SK-N-MC (cell line): ENCODE measurements at regions not wholly inside any gene's neighbourhood (a gene's known extent, or its start where the extent isn't known, plus 50 kb on each side); places are given as distances from the start of the nearest gene placed in this dataset.

Experiments
- DNase-seq: peaks from one replicate; pipeline ENCODE4 v3.0.0-alpha.2; 2011; ENCODE audit warnings: low read depth, low spot score
- H3K27ac ChIP-seq: fragments of 200-600 bp; sonication (generic); 2 replicates; pipeline ENCODE4 v1.5.1; 2016; ENCODE audit warnings: mixed run types
- H3K36me3 ChIP-seq: fragments of 200-600 bp; sonication (generic); 2 replicates; pipeline ENCODE4 v1.6.1; 2017; ENCODE audit warnings: antibody characterized with exemption, low read length, mixed read lengths; ENCODE audit not compliant: insufficient read depth
- H3K4me3 ChIP-seq: fragments of 200-600 bp; sonication (generic); 2 replicates; pipeline ENCODE4 v1.5.1; 2016
- H3K9ac ChIP-seq: fragments of 200-600 bp; sonication (generic); 2 replicates; pipeline ENCODE4 v1.8.0; 2017; ENCODE audit warnings: mixed run types, mixed read lengths; ENCODE audit not compliant: insufficient read length
- H3K9me3 ChIP-seq: fragments of 200-600 bp; sonication (generic); 2 replicates; pipeline ENCODE4 v1.6.1; 2017; ENCODE audit warnings: low read depth, mild to moderate bottlenecking, antibody characterized with exemption, low read length, moderate library complexity, mixed read lengths
- EZH2 ChIP-seq: fragments of 200-600 bp; sonication (generic); IDR thresholded peaks from one replicate; pipeline ENCODE4 v1.6.1; 2017; ENCODE audit warnings: antibody characterized with exemption
- FOXP2 ChIP-seq: optimal IDR thresholded peaks from 2 replicates; pipeline ENCODE3; 2011; ENCODE audit warnings: mild to moderate bottlenecking, moderate library complexity; ENCODE audit not compliant: insufficient read depth; ENCODE audit errors: extremely low read length, control extremely low read depth
- POLR2AphosphoS5 ChIP-seq: IDR thresholded peaks from 2 replicates; pipeline ENCODE4 v1.6.1; 2012; ENCODE audit warnings: mild to moderate bottlenecking, low read depth, low read length, borderline replicate concordance

- Histone ChIP-seq H3K36me3 (no peaks in the 10 kb centered on the region), H3K27ac (no peak overlapping the region), H3K9me3 (no peaks in the 10 kb centered on the region; the same call in 1 of the 2 replicates), H3K4me3 (no peak overlapping the region), H3K9ac (no peak overlapping the region)
- TF ChIP-seq FOXP2, result no peak
- no peak for DNase-seq
These were observed 1224.0 kb downstream of the SLC16A7 start for GRCh38 chr12:60819794-60820193.

- no peaks in the 10 kb centered on the region for H3K36me3 ChIP-seq
- H3K9me3 ChIP-seq, result no peaks in the 10 kb centered on the region; the same call in 1 of the 2 replicates
- no peak overlapping the region for H3K27ac ChIP-seq
- H3K4me3 ChIP-seq, result no peak overlapping the region
- TF ChIP-seq EZH2, result no peak
- no peak for TF ChIP-seq FOXP2
- TF ChIP-seq POLR2AphosphoS5, result no peak
- no peak overlapping the region for H3K9ac ChIP-seq
- no peak for DNase-seq
These were observed 1226.8 kb downstream of the SLC16A7 start for GRCh38 chr12:60822580-60822979.

GRCh38 chr12:60830381-60830780 lies 1234.6 kb downstream of the SLC16A7 start:
- H3K4me3 ChIP-seq, result no peak overlapping the region
- no peak overlapping the region for H3K27ac ChIP-seq
- H3K9me3 ChIP-seq, result no peaks in the 10 kb centered on the region
- TF ChIP-seq POLR2AphosphoS5 (no peak), EZH2 (no peak), FOXP2 (no peak)
- DNase-seq, result no peak
- no peaks in the 10 kb centered on the region for H3K36me3 ChIP-seq
- H3K9ac ChIP-seq, result no peak overlapping the region

GRCh38 chr12:60832290-60832689 lies 1236.5 kb downstream of the SLC16A7 start:
- TF ChIP-seq POLR2AphosphoS5, result no peak
- no peak for TF ChIP-seq EZH2
- no peak for TF ChIP-seq FOXP2
- H3K4me3 ChIP-seq, result no peak overlapping the region
- H3K36me3 ChIP-seq, result no peaks in the 10 kb centered on the region
- H3K9ac ChIP-seq, result no peak overlapping the region
- H3K27ac ChIP-seq, result no peak overlapping the region
- H3K9me3 ChIP-seq, result no peaks in the 10 kb centered on the region
- no peak for DNase-seq

- Histone ChIP-seq H3K9me3 (no peaks in the 10 kb centered on the region), H3K4me3 (no peak overlapping the region), H3K9ac (no peak overlapping the region), H3K27ac (no peak overlapping the region), H3K36me3 (no peaks in the 10 kb centered on the region)
- no peak for DNase-seq
- TF ChIP-seq POLR2AphosphoS5 (no peak), FOXP2 (no peak), EZH2 (no peak)
These were observed 1238.5 kb downstream of the SLC16A7 start for GRCh38 chr12:60834372-60834771.

- TF ChIP-seq POLR2AphosphoS5, result no peak
- TF ChIP-seq FOXP2, result no peak
- TF ChIP-seq EZH2, result no peak
- H3K9ac ChIP-seq, result no peak overlapping the region
These were observed 1239.0 kb downstream of the SLC16A7 start for GRCh38 chr12:60834806-60835205.

GRCh38 chr12:60836651-60837050 lies 1240.8 kb downstream of the SLC16A7 start:
- DNase-seq, result no peak
- H3K4me3 ChIP-seq, result no peak overlapping the region
- H3K27ac ChIP-seq, result no peak overlapping the region
- H3K9me3 ChIP-seq, result no peaks in the 10 kb centered on the region
- H3K36me3 ChIP-seq, result no peaks in the 10 kb centered on the region
- TF ChIP-seq FOXP2 (no peak), EZH2 (no peak), POLR2AphosphoS5 (no peak)
- no peak overlapping the region for H3K9ac ChIP-seq

More at GRCh38 chr12:60834806-60835205, 1239.0 kb downstream of the SLC16A7 start:
- H3K9me3 ChIP-seq, result no peaks in the 10 kb centered on the region
- no peak overlapping the region for H3K4me3 ChIP-seq
- H3K27ac ChIP-seq, result no peak overlapping the region
- no peaks in the 10 kb centered on the region for H3K36me3 ChIP-seq
- DNase-seq, result no peak

GRCh38 chr12:60842181-60842580 lies 1246.4 kb downstream of the SLC16A7 start:
- Histone ChIP-seq H3K4me3 (0 out of 2 replicates have a peak overlapping the region, but pooled peaks have one; percentile 5), H3K9me3 (no peaks in the 10 kb centered on the region), H3K36me3 (no peaks in the 10 kb centered on the region), H3K9ac (no peak overlapping the region), H3K27ac (peak overlapping the region; percentile 63; the same call in 1 of the 2 replicates)
- DNase-seq, result no peak
- TF ChIP-seq POLR2AphosphoS5 (no peak), FOXP2 (no peak), EZH2 (no peak)

GRCh38 chr12:60844101-60844500 lies 1248.3 kb downstream of the SLC16A7 start:
- Histone ChIP-seq H3K36me3 (no peaks in the 10 kb centered on the region), H3K27ac (no peak overlapping the region), H3K4me3 (no peak overlapping the region), H3K9me3 (no peaks in the 10 kb centered on the region), H3K9ac (peak overlapping the region; percentile 4)
- no peak for DNase-seq
- no peak for TF ChIP-seq FOXP2
- no peak for TF ChIP-seq EZH2
- no peak for TF ChIP-seq POLR2AphosphoS5
